Activated T-cell treated with anti-CD3 and anti-CD28 coated beads for 1 hour (primary cell): ENCODE measurements at regions not wholly inside any gene's neighbourhood (a gene's known extent, or its start where the extent isn't known, plus 50 kb on each side); places are given as distances from the start of the nearest gene placed in this dataset.

Source experiments
- DNase-seq: peaks from one replicate; pipeline ENCODE4 v3.0.0-alpha.2; 2020; ENCODE audit warnings: low read depth

GRCh38 chr10:100612601-100613595 is 77.2 kb downstream of the HIF1AN start:
- DNase-seq = no peak

- DNase-seq = no peak
Measured at GRCh38 chr10:100613846-100614245, 78.1 kb downstream of the HIF1AN start.

GRCh38 chr10:100614429-100615095 is 78.8 kb downstream of the HIF1AN start:
- DNase-seq = no peak

- no peak for DNase-seq
Measured at GRCh38 chr10:100615241-100615640, 79.5 kb downstream of the HIF1AN start.

- no peak for DNase-seq
Measured at GRCh38 chr10:100615908-100616307, 80.2 kb downstream of the HIF1AN start.

GRCh38 chr10:100618091-100618615 is 82.4 kb downstream of the HIF1AN start:
- no peak for DNase-seq

GRCh38 chr10:100618632-100619255 is 83.0 kb downstream of the HIF1AN start:
- no peak for DNase-seq

- DNase-seq = no peak
Measured at GRCh38 chr10:100620087-100620835, 84.5 kb downstream of the HIF1AN start.

- peak; percentile 26 for DNase-seq
Measured at GRCh38 chr10:100621360-100622205, 85.8 kb downstream of the HIF1AN start.

- no peak for DNase-seq
Measured at GRCh38 chr10:100622946-100623345, 87.2 kb downstream of the HIF1AN start.

GRCh38 chr10:100623521-100624230 is 87.9 kb downstream of the HIF1AN start:
- no peak for DNase-seq

- no peak for DNase-seq
Measured at GRCh38 chr10:100624298-100624697, 88.6 kb downstream of the HIF1AN start.

- no peak for DNase-seq
Measured at GRCh38 chr10:100625816-100626215, 90.1 kb downstream of the HIF1AN start.

GRCh38 chr10:100628061-100628460 is 92.3 kb downstream of the HIF1AN start:
- DNase-seq = no peak

- no peak for DNase-seq
Measured at GRCh38 chr10:100631192-100631591, 95.4 kb downstream of the HIF1AN start.

GRCh38 chr10:100632027-100632426 is 96.3 kb downstream of the HIF1AN start:
- no peak for DNase-seq

GRCh38 chr10:100634034-100634433 is 98.3 kb downstream of the HIF1AN start:
- DNase-seq = no peak

GRCh38 chr10:100636848-100637553 is 101.3 kb downstream of the HIF1AN start:
- DNase-seq = no peak

- no peak for DNase-seq
Measured at GRCh38 chr10:100637785-100638184, 102.0 kb downstream of the HIF1AN start.
